AG09319 (cell line): ENCODE measurements at regions not wholly inside any gene's neighbourhood (a gene's known extent, or its start where the extent isn't known, plus 50 kb on each side); places are given as distances from the start of the nearest gene placed in this dataset.

Source experiments
- DNase-seq: peaks from one replicate; pipeline ENCODE4 v3.0.0-alpha.2; 2010; ENCODE audit warnings: low read depth; ENCODE audit errors: extremely low read depth
- CTCF ChIP-seq: IDR thresholded peaks from 2 replicates; pipeline ENCODE4 v1.5.1; 2011; ENCODE audit warnings: low read depth, mild to moderate bottlenecking, inconsistent platforms, low read length, moderate library complexity

GRCh38 chr11:56932572-56933220 lies 56.0 kb upstream of the OR5AK2 start:
- no peak for DNase-seq
- TF ChIP-seq CTCF, result no peak

DNA sequence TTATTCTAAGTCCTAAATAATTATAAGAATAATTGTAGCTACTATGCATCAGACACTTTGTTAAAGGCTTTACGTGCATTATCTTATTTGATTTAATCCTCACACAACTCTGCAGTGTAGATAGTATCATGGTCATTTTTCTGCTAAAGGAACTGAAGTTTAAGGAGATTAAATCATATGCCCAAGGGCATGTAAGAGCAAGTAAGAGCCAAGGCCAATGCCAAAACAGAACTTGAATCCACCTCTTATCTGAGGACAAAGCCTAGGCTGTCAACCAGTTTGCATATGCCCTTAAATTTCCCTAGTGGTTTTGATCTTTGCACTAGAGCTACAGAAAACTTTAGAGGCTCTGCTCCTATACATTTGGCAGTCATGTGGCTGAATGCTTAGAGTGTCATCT lies 65.6 kb upstream of the OR5AK2 start:
- no peak for TF ChIP-seq CTCF
- no peak for DNase-seq

DNA sequence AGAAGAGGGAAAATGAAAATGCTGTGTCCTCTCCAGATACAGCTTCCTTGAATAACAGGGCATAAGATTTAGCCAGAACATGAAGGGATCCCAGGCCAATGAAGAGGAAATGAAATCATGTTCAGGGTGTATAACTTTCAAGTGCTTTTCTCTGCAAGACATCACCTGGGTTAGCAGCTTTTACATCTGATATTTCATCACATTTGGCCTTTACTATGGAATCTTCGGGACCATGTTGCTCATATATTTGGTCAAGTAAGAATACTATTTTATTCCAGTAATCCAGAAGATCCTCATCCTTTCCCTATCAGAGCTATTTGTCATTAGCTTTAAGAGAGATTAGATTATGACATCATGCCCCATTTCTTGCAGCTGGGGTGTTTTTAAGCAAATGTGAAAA lies 66.3 kb upstream of the OR5AK2 start:
- no peak for TF ChIP-seq CTCF
- DNase-seq, result no peak

DNA sequence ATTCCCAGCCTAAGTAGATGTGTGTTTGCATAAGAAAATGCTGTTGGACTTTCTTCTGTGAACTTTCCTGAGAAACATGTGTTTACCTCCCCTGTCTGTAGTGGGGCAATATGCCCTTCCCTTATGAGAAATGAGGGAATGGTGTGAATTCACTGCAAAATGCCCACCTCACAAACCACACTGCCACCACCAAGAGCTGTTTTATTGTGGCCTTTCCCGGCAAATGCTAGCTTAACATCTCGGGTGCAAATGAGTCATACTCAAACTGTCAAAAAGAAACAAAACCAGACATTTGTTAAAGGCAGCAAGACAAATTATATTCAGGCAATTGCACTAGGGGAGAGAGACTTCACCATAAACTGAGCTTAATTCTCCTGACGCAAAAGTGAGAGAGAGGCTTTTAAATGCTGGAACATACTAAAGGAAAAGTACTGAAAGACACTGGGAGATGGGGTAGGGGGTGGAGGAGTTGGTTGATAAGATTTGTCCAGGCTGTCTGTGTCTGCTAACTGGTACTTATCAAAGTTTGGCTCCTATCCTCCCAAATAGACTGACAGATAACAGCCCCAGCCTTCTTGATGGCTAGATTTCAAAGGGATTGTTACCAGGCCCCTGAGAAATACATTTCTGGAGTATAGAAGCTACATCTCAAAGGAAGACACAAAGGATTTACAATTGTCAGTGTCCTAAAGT lies 70.9 kb upstream of the OR5AK2 start:
- TF ChIP-seq CTCF, result no peak
- DNase-seq, result no peak

DNA sequence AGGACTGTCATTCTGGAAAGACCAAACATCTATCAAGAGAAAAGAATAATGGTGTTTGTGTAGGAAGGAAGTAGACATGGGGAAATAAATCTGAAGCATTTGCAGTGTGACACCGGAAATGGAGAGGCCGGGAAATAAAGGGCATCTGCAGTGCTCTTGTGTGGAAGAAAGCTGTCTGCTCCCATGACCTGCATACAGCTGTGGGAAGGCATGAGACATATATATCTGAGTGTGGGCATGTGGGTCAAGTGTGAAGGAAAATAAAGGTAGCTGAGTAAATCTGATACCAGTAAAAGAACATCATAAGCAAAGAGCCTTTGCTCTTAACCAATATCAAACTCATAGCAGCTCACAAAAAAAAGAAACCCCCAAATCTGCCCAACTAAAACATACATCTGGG lies 72.1 kb upstream of the OR5AK2 start:
- no peak for TF ChIP-seq CTCF
- no peak for DNase-seq

DNA sequence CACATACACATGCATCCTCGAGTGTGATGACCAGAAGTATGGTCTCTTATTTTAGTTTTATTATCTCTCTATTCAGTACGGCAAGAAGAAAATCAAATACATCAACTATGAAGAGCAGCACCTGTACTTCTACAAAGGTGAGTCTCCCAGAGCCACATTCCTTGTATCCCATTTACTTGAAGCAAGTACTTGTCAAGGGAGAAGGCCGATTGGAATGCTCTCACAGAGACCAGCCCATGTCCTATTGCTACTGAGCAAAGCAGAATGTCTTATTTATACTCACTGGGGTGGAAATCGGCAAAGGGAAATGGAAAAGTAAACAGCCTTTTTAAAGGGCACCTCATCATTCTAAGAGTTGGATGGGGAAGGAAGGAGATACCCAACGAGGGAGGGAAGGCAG lies 72.6 kb upstream of the OR5AK2 start:
- TF ChIP-seq CTCF, result no peak
- DNase-seq, result no peak

- no peak for DNase-seq
- no peak for TF ChIP-seq CTCF
These were observed 77.4 kb upstream of the OR5AK2 start for GRCh38 chr11:56911312-56911711.
